ENCODE measurements at regions not wholly inside any gene's neighbourhood (a gene's known extent, or its start where the extent isn't known, plus 50 kb on each side); places are given as distances from the start of the nearest gene placed in this dataset.

DNA sequence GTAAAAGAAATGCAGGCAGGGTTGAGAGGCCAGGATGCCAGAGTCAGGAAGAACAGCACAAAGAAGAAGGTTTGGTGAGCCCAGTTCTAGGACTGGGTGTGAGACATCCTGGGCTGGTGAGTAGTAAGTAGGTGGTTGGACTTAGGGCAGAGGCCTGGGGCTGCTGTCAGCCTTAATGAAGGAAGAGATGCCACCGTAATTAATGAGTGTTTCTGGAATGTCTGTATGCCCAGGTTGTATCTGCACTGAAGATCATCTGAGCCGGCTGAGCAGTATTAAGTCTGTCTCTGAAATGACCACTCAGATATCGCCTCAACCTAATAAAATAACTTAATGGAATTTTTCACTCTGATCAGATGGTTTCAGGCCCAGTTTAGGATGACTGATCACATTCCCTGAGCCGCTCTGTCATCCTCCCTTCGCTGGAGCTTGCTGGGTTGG is 532.9 kb upstream of the IL12A start:
- Histone ChIP-seq H3K9me2 (replicated peaks; ENCODE audit: insufficient read depth, low read length) (no peaks in the 10 kb centered on the region), H3K9ac (ENCODE audit: low read length) (no peak overlapping the region), H3K4me2 (ENCODE audit: low read depth, low read length, poor library complexity, severe bottlenecking) (no peak overlapping the region), H3K9me3 (ENCODE audit: insufficient read depth, low read length) (no peaks in the 10 kb centered on the region), H3K27ac (ENCODE audit: low read depth, low read length) (no peak overlapping the region), H3F3A (ENCODE audit: insufficient read depth) (no peaks in the 10 kb centered on the region), H2AFZ (ENCODE audit: low read depth, low read length, severe bottlenecking) (no peak overlapping the region), H3K36me3 (ENCODE audit: low read length) (no peaks in the 10 kb centered on the region), H3K4me3 (ENCODE audit: insufficient read depth, low read length, poor library complexity, severe bottlenecking) (no peak overlapping the region), H4K20me1 (ENCODE audit: low read depth, low read length) (no peaks in the 10 kb centered on the region), H3K27me3 (ENCODE audit: low read length) (no peaks in the 10 kb centered on the region), H3K79me2 (ENCODE audit: insufficient read depth, low read length) (no peaks in the 10 kb centered on the region)
- no peak for TF ChIP-seq EZH2phosphoT487 (conservative IDR thresholded peaks at IDR 0.05; ENCODE audit: low read length)
- TF ChIP-seq, protein P1, sequence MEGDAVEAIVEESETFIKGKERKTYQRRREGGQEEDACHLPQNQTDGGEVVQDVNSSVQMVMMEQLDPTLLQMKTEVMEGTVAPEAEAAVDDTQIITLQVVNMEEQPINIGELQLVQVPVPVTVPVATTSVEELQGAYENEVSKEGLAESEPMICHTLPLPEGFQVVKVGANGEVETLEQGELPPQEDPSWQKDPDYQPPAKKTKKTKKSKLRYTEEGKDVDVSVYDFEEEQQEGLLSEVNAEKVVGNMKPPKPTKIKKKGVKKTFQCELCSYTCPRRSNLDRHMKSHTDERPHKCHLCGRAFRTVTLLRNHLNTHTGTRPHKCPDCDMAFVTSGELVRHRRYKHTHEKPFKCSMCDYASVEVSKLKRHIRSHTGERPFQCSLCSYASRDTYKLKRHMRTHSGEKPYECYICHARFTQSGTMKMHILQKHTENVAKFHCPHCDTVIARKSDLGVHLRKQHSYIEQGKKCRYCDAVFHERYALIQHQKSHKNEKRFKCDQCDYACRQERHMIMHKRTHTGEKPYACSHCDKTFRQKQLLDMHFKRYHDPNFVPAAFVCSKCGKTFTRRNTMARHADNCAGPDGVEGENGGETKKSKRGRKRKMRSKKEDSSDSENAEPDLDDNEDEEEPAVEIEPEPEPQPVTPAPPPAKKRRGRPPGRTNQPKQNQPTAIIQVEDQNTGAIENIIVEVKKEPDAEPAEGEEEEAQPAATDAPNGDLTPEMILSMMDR (IDR thresholded peaks at IDR 0.05; ENCODE audit: insufficient read depth, low read length, poor library complexity, severe bottlenecking): no peak

DNA sequence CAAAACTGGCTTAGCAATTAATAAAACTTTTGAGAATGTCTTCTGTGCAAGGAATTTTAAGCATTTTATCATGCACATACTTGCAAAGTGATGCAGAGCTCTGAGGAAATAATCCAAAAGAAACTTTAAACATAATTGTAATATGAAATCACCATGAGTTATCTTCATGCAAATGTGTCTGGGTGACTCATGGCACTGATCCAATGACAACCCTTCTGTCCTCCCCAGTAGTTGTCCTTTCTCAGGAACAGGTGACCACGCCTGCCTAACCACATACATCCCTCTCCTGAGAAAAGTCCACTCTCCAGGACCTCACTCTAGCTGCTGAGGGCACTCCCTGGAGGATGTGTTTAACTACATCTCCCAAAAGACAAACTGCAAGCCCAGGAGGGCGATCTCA is 530.6 kb upstream of the IL12A start:
- H3K9me3 ChIP-seq (ENCODE audit: insufficient read depth, low read length): no peaks in the 10 kb centered on the region
- no peaks in the 10 kb centered on the region for H3K27me3 ChIP-seq (ENCODE audit: low read length)
- H3K79me2 ChIP-seq (ENCODE audit: insufficient read depth, low read length): no peaks in the 10 kb centered on the region
- H4K20me1 ChIP-seq (ENCODE audit: low read depth, low read length): no peaks in the 10 kb centered on the region
- no peaks in the 10 kb centered on the region for H3K9me2 ChIP-seq (replicated peaks; ENCODE audit: insufficient read depth, low read length)
- H3K27ac ChIP-seq (ENCODE audit: low read depth, low read length): no peak overlapping the region
- no peak overlapping the region for H3K9ac ChIP-seq (ENCODE audit: low read length)
- no peak overlapping the region for H2AFZ ChIP-seq (ENCODE audit: low read depth, low read length, severe bottlenecking)
- H3K36me3 ChIP-seq (ENCODE audit: low read length): no peaks in the 10 kb centered on the region
- H3K4me3 ChIP-seq (ENCODE audit: insufficient read depth, low read length, poor library complexity, severe bottlenecking): no peak overlapping the region
- no peak for TF ChIP-seq EZH2phosphoT487 (conservative IDR thresholded peaks at IDR 0.05; ENCODE audit: low read length)
- TF ChIP-seq, protein P1 (IDR thresholded peaks at IDR 0.05; ENCODE audit: insufficient read depth, low read length, poor library complexity, severe bottlenecking): no peak
- no peak overlapping the region for H3K4me2 ChIP-seq (ENCODE audit: low read depth, low read length, poor library complexity, severe bottlenecking)
- no peaks in the 10 kb centered on the region for H3F3A ChIP-seq (ENCODE audit: insufficient read depth)

DNA sequence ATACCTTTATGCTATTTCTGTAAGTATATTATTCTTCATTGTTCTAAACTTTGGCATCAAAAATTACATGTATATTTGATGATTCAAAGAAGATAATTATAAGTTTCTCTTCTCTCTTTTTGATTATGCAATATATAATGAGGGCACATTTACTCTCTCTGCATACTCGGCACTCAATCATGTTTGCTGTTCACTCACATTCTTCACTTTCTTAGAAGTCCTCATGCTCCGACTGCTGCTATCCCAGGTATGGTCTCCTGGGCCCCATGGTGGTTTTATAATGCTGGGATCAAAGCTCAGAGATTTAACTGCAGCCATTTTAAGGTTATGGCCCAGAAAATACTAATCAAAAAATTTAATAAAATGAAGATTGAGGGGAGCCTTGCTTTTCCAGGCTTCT is 529.7 kb upstream of the IL12A start:
- Histone ChIP-seq H3K4me3 (ENCODE audit: insufficient read depth, low read length, poor library complexity, severe bottlenecking) (no peak overlapping the region), H3K36me3 (ENCODE audit: low read length) (no peaks in the 10 kb centered on the region), H3K27ac (ENCODE audit: low read depth, low read length) (no peak overlapping the region), H3K79me2 (ENCODE audit: insufficient read depth, low read length) (no peaks in the 10 kb centered on the region), H2AFZ (ENCODE audit: low read depth, low read length, severe bottlenecking) (no peak overlapping the region), H3K9me2 (replicated peaks; ENCODE audit: insufficient read depth, low read length) (no peaks in the 10 kb centered on the region), H3K9me3 (ENCODE audit: insufficient read depth, low read length) (no peaks in the 10 kb centered on the region), H3K4me2 (ENCODE audit: low read depth, low read length, poor library complexity, severe bottlenecking) (no peak overlapping the region), H3K27me3 (ENCODE audit: low read length) (no peaks in the 10 kb centered on the region), H3F3A (ENCODE audit: insufficient read depth) (no peaks in the 10 kb centered on the region), H4K20me1 (ENCODE audit: low read depth, low read length) (no peaks in the 10 kb centered on the region), H3K9ac (ENCODE audit: low read length) (no peak overlapping the region)
- TF ChIP-seq, protein P1 (IDR thresholded peaks at IDR 0.05; ENCODE audit: insufficient read depth, low read length, poor library complexity, severe bottlenecking): no peak
- TF ChIP-seq EZH2phosphoT487 (conservative IDR thresholded peaks at IDR 0.05; ENCODE audit: low read length): no peak

Measured in SU-DHL-6 (cell line).